ENCODE measurements at regions not wholly inside any gene's neighbourhood (a gene's known extent, or its start where the extent isn't known, plus 50 kb on each side); places are given as distances from the start of the nearest gene placed in this dataset.
"Not testable (repeated sequence)": the region's sequence is repeated elsewhere in the genome, so short reads cannot be mapped to it uniquely, and the experiment has no call there.

- DNase-seq (ENCODE audit: low spot score), result no peak
These were observed 81.0 kb upstream of the LMCD1 start for GRCh38 chr3:8420612-8421011.

GRCh38 chr3:8421267-8421666, 80.4 kb upstream of the LMCD1 start:
- no peak for DNase-seq (ENCODE audit: low spot score)

GRCh38 chr3:8421711-8422110, 79.9 kb upstream of the LMCD1 start:
- no peak for DNase-seq (ENCODE audit: low spot score)

- DNase-seq (ENCODE audit: low spot score), result no peak
These were observed 78.3 kb upstream of the LMCD1 start for GRCh38 chr3:8423307-8423706.

- no peak for DNase-seq (ENCODE audit: low spot score)
These were observed 77.3 kb upstream of the LMCD1 start for GRCh38 chr3:8424281-8424680.

DNA sequence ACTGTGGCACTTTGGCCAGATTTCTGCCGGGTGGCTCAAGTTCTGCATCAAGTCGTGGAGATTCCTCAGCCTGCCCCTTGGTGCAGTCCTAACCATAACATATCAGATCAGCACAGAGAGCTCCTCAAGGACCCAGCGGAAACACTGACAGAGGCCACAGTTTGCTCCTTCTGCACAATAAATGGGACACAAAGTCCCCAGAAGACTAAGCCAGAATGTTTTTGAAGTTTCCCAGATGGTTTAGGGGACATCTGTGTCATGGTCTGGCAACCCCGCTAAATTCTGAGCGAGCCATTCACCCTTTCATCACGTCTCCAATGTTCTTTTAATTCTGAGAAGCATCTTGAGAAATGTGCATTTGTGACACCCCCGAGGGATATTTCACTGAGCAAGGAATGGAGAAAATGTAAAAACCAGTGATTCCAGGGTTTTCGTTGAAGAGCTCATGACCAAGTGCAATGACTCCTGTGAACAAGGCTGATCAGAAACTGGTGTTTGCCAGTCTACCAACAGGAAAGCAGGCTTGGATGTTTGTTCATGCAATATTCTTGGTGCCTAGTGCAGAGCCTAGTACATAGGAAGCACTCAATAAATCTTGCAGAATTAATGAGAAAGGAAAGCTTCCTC, 64.8 kb upstream of the LMCD1 start:
- DNase-seq (ENCODE audit: low spot score), result no peak

DNA sequence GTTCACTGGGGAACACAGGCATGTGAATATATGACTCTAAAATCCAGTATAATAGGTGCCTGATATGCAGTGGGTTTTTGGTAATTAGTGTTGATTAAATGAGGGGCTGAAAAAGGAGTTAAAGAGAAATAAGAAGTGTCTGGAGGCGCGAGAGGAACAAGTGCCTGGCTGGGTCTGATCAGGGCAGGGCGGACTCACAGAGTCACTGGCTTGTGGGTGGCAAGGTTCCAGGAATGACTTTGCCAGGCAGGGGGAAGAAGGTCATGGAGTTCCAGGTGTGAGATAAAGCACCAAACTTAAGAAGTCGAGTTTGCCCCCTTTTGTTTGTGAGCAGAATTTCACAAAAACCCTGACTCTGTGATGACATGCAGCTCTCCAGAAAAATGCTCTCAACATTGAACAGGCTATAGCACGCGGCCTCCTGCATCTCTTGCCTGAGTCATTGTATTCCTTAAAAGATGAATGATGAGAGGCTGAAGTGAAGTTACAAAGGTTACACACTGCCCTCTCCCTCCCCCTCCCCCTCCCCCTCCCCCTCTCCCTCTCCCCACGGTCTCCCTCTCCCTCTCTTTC, 63.0 kb upstream of the LMCD1 start:
- no peak for DNase-seq (ENCODE audit: low spot score)

DNA sequence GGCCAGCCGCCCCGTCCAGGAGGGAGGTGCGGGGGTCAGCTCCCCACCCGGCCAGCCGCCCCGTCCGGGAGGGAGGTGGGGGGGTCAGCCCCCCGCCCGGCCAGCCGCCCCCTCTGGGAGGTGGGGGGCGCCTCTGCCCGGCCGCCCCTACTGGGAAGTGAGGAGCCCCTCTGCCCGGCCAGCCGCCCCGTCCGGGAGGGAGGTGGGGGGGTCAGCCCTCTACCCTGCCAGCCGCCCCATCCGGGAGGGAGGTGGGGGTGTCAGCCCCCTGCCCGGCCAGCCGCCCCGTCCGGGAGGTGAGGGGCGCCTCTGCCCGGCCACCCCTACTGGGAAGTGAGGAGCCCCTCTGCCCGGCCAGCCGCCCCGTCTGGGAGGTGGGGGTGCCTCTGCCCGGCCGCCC, 61.5 kb upstream of the LMCD1 start:
- not testable (repeated sequence) for DNase-seq (ENCODE audit: low spot score)

- DNase-seq (ENCODE audit: low spot score), result peak; percentile 93
These were observed 59.6 kb upstream of the LMCD1 start for GRCh38 chr3:8441969-8442559.

GRCh38 chr3:8442993-8443650, 58.5 kb upstream of the LMCD1 start:
- peak; percentile 38 for DNase-seq (ENCODE audit: low spot score)

- DNase-seq (ENCODE audit: low spot score), result peak; percentile 99
These were observed 57.5 kb upstream of the LMCD1 start for GRCh38 chr3:8443829-8444791.

- no peak for DNase-seq (ENCODE audit: low spot score)
These were observed 56.7 kb upstream of the LMCD1 start for GRCh38 chr3:8444883-8445282.

- peak; percentile 96 for DNase-seq (ENCODE audit: low spot score)
These were observed 55.8 kb upstream of the LMCD1 start for GRCh38 chr3:8445861-8446260.

GRCh38 chr3:8446845-8447244, 54.8 kb upstream of the LMCD1 start:
- no peak for DNase-seq (ENCODE audit: low spot score)

- no peak for DNase-seq (ENCODE audit: low spot score)
These were observed 51.0 kb upstream of the LMCD1 start for GRCh38 chr3:8450618-8451017.

GRCh38 chr3:8451696-8452095, 49.9 kb upstream of the LMCD1 start:
- DNase-seq (ENCODE audit: low spot score), result no peak
